Endothelial cell of umbilical vein (primary cell): ENCODE measurements at regions not wholly inside any gene's neighbourhood (a gene's known extent, or its start where the extent isn't known, plus 50 kb on each side); places are given as distances from the start of the nearest gene placed in this dataset.

ENCODE experiments used
- BruUV-seq: library from RNA; stranded (reverse); fragments of 400-500 nt; replicated peaks from 2 replicates; lab custom pipeline; 2021; lab: Mats Ljungman, UMichigan
- CTCF ChIA-PET: fragments of 300-600, 350-600 bp; sonication (Branson Sonifier 250); formaldehyde crosslinking; loops from one replicate; lab custom pipeline; 2021; ENCODE audit warnings: antibody characterized with exemption, inconsistent platforms; lab: Charles Lee
- POLR2A ChIA-PET: fragments of 300-600, 350-600 bp; sonication (Branson Sonifier 250); formaldehyde crosslinking; loops from one replicate; lab custom pipeline; 2021; ENCODE audit warnings: antibody characterized with exemption, inconsistent platforms; lab: Charles Lee
- DNase-seq: peaks from one replicate; pipeline ENCODE4 v3.0.0-alpha.2; 2011; ENCODE audit warnings: low read depth, low spot score
- FAIRE-seq: peaks from 2 replicates; lab custom pipeline; 2011; peaks lifted over from hg19 to GRCh38; lab: Jason Lieb, UNC
- H2AFZ ChIP-seq: 2 replicates; pipeline ENCODE4 v1.6.0; 2012; ENCODE audit warnings: low read depth, low read length, control low read depth, inconsistent platforms
- H3K27ac ChIP-seq: 2 replicates; pipeline ENCODE4 v1.5.1; 2011; ENCODE audit warnings: low read depth, mild to moderate bottlenecking, control low read depth, low read length, moderate library complexity; ENCODE audit not compliant: insufficient read depth
- H3K27me3 ChIP-seq, 2 experiments: 2 replicates each; pipeline versions ENCODE4 v1.6.0 to v1.6.1; 2011; ENCODE audit warnings: low read length in 2 of 2, mixed read lengths in 1 of 2; ENCODE audit not compliant: control insufficient read depth in 2 of 2, insufficient read depth in 2 of 2
- H3K36me3 ChIP-seq, 2 experiments: 2 replicates in 1 of 2; 3 replicates in 1 of 2; pipeline ENCODE4 v1.5.1; 2011; ENCODE audit warnings: low read length in 2 of 2, mild to moderate bottlenecking in 1 of 2, moderate library complexity in 1 of 2; ENCODE audit not compliant: control insufficient read depth in 2 of 2, insufficient read depth in 2 of 2; ENCODE audit errors: extremely low read depth in 1 of 2
- H3K4me1 ChIP-seq: 3 replicates; pipeline ENCODE4 v1.5.1; 2011; ENCODE audit warnings: mild to moderate bottlenecking, low read length; ENCODE audit not compliant: control insufficient read depth, insufficient read depth; ENCODE audit errors: extremely low read depth
- H3K4me2 ChIP-seq: 2 replicates; pipeline ENCODE4 v1.6.1; 2011; ENCODE audit warnings: low read length, control low read depth, mixed read lengths; ENCODE audit not compliant: insufficient read depth
- H3K4me3 ChIP-seq, 3 experiments: fragments of 200-600 bp in 1 of 3; sonication (generic), shearing (Covaris generic) in 1 of 3; replicated peaks in 1 of 3; 2 replicates each; pipeline ENCODE4 v1.5.1; 2011 to 2016; ENCODE audit warnings: control low read depth in 3 of 3, low read length in 3 of 3, mild to moderate bottlenecking in 2 of 3, inconsistent platforms in 1 of 3, low read depth in 1 of 3, moderate library complexity in 1 of 3; ENCODE audit not compliant: insufficient read depth in 1 of 3
- H3K79me2 ChIP-seq: 2 replicates; pipeline ENCODE4 v1.6.0; 2012; ENCODE audit warnings: low read length, inconsistent platforms; ENCODE audit not compliant: control insufficient read depth, insufficient read depth
- H3K9ac ChIP-seq: replicated peaks from 2 replicates; pipeline ENCODE3; 2011; ENCODE audit warnings: low read length, control low read depth; ENCODE audit not compliant: insufficient read depth; ENCODE audit errors: extremely low read depth
- H3K9me1 ChIP-seq: replicated peaks from 3 replicates; pipeline ENCODE4 v1.6.0; 2011; ENCODE audit warnings: mild to moderate bottlenecking, low read length; ENCODE audit not compliant: control insufficient read depth, insufficient read depth; ENCODE audit errors: extremely low read depth
- H3K9me3 ChIP-seq: replicated peaks from 2 replicates; pipeline ENCODE4 v1.5.1; 2012; ENCODE audit warnings: low read length, inconsistent platforms; ENCODE audit not compliant: control insufficient read depth, insufficient read depth
- H4K20me1 ChIP-seq: replicated peaks from 2 replicates; pipeline ENCODE3; 2011; ENCODE audit warnings: mild to moderate bottlenecking, low read length; ENCODE audit not compliant: control insufficient read depth, insufficient read depth; ENCODE audit errors: extremely low read depth
- CTCF ChIP-seq, 2 donors: IDR thresholded peaks; 1 replicate in 1 of 2; 2 replicates in 1 of 2; pipeline ENCODE4 v1.5.1; 2011; ENCODE audit warnings: low read length in 2 of 2, mild to moderate bottlenecking in 2 of 2, moderate library complexity in 2 of 2, control low read depth in 1 of 2, inconsistent platforms in 1 of 2, low read depth in 1 of 2; ENCODE audit not compliant: insufficient read depth in 1 of 2; ENCODE audit errors: extremely low read depth in 1 of 2
- EZH2 ChIP-seq: IDR thresholded peaks from 2 replicates; pipeline ENCODE4 v1.6.1; 2012; ENCODE audit warnings: borderline replicate concordance, low read depth, mild to moderate bottlenecking, moderate library complexity, low read length, inconsistent platforms; ENCODE audit not compliant: severe bottlenecking
- FOS ChIP-seq: IDR thresholded peaks from 2 replicates; pipeline ENCODE4 v1.6.1; 2011; ENCODE audit warnings: mild to moderate bottlenecking, low read length, moderate library complexity, borderline replicate concordance; ENCODE audit not compliant: insufficient read depth
- GATA2 ChIP-seq: IDR thresholded peaks from 2 replicates; pipeline ENCODE4 v1.7.0; 2011; ENCODE audit warnings: low read depth, mild to moderate bottlenecking, moderate library complexity, mixed read lengths, low read length; ENCODE audit not compliant: insufficient read length, insufficient read depth
- JUN ChIP-seq: IDR thresholded peaks from 2 replicates; pipeline ENCODE4 v1.6.1; 2011; ENCODE audit warnings: borderline replicate concordance, low read depth; ENCODE audit not compliant: insufficient read length, insufficient read depth
- MAX ChIP-seq: IDR thresholded peaks from 2 replicates; pipeline ENCODE4 v1.6.1; 2011; ENCODE audit not compliant: insufficient read depth, insufficient read length
- MYC ChIP-seq: IDR thresholded peaks from one replicate; pipeline ENCODE4 v1.6.1; 2011; ENCODE audit warnings: mild to moderate bottlenecking, low read depth, low read length
- POLR2A ChIP-seq: IDR thresholded peaks from 2 replicates; pipeline ENCODE4 v1.6.1; 2012; ENCODE audit warnings: low read depth, mild to moderate bottlenecking, control low read depth, low read length
- POLR2AphosphoS5 ChIP-seq: IDR thresholded peaks from 2 replicates; pipeline ENCODE4 v1.6.1; 2012; ENCODE audit warnings: low read depth, mild to moderate bottlenecking, control low read depth, low read length, moderate library complexity; ENCODE audit not compliant: insufficient read depth
- dilution Hi-C: fragments of 300-500 bp; cut with MboI; formaldehyde crosslinking; loops from one replicate; pipeline ENCODE4 v1.15.0; 2019; ENCODE audit warnings: low sequenced_read_pairs; ENCODE audit not compliant: extremely low pct_ligation_motif_present
- intact Hi-C: fragments of 100-400 bp; cut with micrococcal nuclease; formaldehyde crosslinking; loops from one replicate; pipeline ENCODE4 v1.10.0; 2022

GRCh38 chr18:71371951-71372605 lies 1083.2 kb downstream of the SOCS6 start:
- Histone ChIP-seq H3K9me3 (no peaks in the 10 kb centered on the region), H3K36me3 (no peaks in the 10 kb centered on the region), H3K27ac (no peak overlapping the region), H3K4me2 (no peak overlapping the region), H3K9ac (no peak overlapping the region), H3K4me3 (no peak overlapping the region), H4K20me1 (no peaks in the 10 kb centered on the region), H3K9me1 (no peaks in the 10 kb centered on the region), H3K27me3 (no peaks in the 10 kb centered on the region), H2AFZ (no peak overlapping the region), H3K79me2 (no peaks in the 10 kb centered on the region), H3K4me1 (no peaks in the 10 kb centered on the region)
- CTCF ChIA-PET, result interaction anchor here (0.7 to 1.1 kb wide), 2 partner anchors 20 to 590 kb away, joined by 3 read pairs; no protein-coding TSS in a partner anchor
- TF ChIP-seq JUN, result no peak
- no peak for TF ChIP-seq EZH2
- intact Hi-C loops, result no loop called here
- BruUV-seq, result no TSS peak
- POLR2A ChIA-PET, result no interaction called here
- DNase-seq, result no peak
- no peak for FAIRE-seq
- dilution Hi-C loops, result no loop called here

- CTCF ChIA-PET, result interaction anchor here (0.7 to 1.5 kb wide), 5 partner anchors 16 to 589 kb away, joined by 3 to 5 read pairs (median 3); no protein-coding TSS in a partner anchor
- dilution Hi-C loops, result no loop called here
- FAIRE-seq, result no peak
Observed at GRCh38 chr18:71370671-71371445, 1082.0 kb downstream of the SOCS6 start.

More at GRCh38 chr18:71370671-71371445, 1082.0 kb downstream of the SOCS6 start:
- Histone ChIP-seq H3K27ac (no peak overlapping the region), H3K9ac (no peak overlapping the region), H3K36me3 (no peaks in the 10 kb centered on the region), H2AFZ (no peak overlapping the region), H3K4me1 (no peaks in the 10 kb centered on the region), H3K9me1 (no peaks in the 10 kb centered on the region), H3K4me3 (no peak overlapping the region), H3K9me3 (no peaks in the 10 kb centered on the region), H3K27me3 (no peaks in the 10 kb centered on the region), H3K4me2 (no peak overlapping the region), H4K20me1 (no peaks in the 10 kb centered on the region), H3K79me2 (no peaks in the 10 kb centered on the region)
- intact Hi-C loops, result no loop called here
- no peak for DNase-seq
- no peak for TF ChIP-seq CTCF (IDR thresholded peaks at IDR 0.05; ENCODE audit: extremely low read depth in 1 of 2, insufficient read depth in 1 of 2, low read depth in 1 of 2, low read length in 2 of 2)
- TF ChIP-seq EZH2, result no peak
- TF ChIP-seq GATA2, result no peak
- TF ChIP-seq POLR2A, result no peak
- TF ChIP-seq MYC, result no peak
- TF ChIP-seq JUN, result no peak
- no peak for TF ChIP-seq FOS
- no peak for TF ChIP-seq MAX
- no peak for TF ChIP-seq POLR2AphosphoS5
- POLR2A ChIA-PET, result no interaction called here
- BruUV-seq, result no TSS peak
